H1 (cell line): ENCODE measurements at regions not wholly inside any gene's neighbourhood (a gene's known extent, or its start where the extent isn't known, plus 50 kb on each side); places are given as distances from the start of the nearest gene placed in this dataset.

Experiments used
- EP300 ChIP-seq, 2 experiments: IDR thresholded peaks; 1 replicate in 1 of 2; 2 replicates in 1 of 2; pipeline ENCODE4 v1.6.1; 2011 to 2012; ENCODE audit warnings: low read depth in 2 of 2, low read length in 2 of 2, mild to moderate bottlenecking in 2 of 2, borderline replicate concordance in 1 of 2, inconsistent platforms in 1 of 2, moderate library complexity in 1 of 2
- TF ChIP-seq, protein P1 (sequence below), 3 experiments: IDR thresholded peaks; 1 replicate in 2 of 3; 2 replicates in 1 of 3; pipeline versions ENCODE4 v1.5.1 to v1.6.1; 2011; ENCODE audit warnings: low read length in 3 of 3, mild to moderate bottlenecking in 3 of 3, inconsistent platforms in 2 of 3, low read depth in 1 of 3, moderate library complexity in 1 of 3; ENCODE audit not compliant: insufficient read depth in 1 of 3; ENCODE audit errors: control extremely low read depth in 1 of 3

DNA sequence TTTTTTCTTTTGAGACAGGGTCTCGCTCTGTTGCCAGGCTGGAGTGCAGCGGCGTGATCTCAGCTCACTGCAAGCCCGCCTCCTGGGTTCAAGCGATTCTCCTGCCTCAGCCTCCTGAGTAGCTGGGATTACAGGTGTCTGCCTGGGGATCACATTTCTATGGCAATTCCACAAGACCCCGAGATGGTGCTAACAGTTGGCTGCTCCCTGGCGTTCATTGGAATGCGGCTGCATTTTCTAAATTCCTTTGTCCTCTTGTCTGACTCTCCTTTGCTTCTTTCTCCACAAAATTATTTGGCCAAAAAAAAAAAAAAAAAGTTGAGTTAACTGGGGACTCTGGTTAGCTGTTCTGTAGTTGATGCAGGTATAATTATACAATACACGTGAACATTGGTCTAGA, 176.4 kb downstream of the ETS2 start:
- 0 out of 3 replicates have a peak, but pooled peaks of 1 of the 2 experiments have one; percentile 36 for TF ChIP-seq EP300 (IDR thresholded peaks at IDR 0.05; ENCODE audit: borderline replicate concordance in 1 of 2, low read depth in 2 of 2, low read length in 2 of 2)
- TF ChIP-seq, protein P1, sequence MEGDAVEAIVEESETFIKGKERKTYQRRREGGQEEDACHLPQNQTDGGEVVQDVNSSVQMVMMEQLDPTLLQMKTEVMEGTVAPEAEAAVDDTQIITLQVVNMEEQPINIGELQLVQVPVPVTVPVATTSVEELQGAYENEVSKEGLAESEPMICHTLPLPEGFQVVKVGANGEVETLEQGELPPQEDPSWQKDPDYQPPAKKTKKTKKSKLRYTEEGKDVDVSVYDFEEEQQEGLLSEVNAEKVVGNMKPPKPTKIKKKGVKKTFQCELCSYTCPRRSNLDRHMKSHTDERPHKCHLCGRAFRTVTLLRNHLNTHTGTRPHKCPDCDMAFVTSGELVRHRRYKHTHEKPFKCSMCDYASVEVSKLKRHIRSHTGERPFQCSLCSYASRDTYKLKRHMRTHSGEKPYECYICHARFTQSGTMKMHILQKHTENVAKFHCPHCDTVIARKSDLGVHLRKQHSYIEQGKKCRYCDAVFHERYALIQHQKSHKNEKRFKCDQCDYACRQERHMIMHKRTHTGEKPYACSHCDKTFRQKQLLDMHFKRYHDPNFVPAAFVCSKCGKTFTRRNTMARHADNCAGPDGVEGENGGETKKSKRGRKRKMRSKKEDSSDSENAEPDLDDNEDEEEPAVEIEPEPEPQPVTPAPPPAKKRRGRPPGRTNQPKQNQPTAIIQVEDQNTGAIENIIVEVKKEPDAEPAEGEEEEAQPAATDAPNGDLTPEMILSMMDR (IDR thresholded peaks at IDR 0.05; ENCODE audit: control extremely low read depth in 1 of 3, insufficient read depth in 1 of 3, low read depth in 1 of 3, low read length in 3 of 3), result no peak
